ENCODE measurements at regions not wholly inside any gene's neighbourhood (a gene's known extent, or its start where the extent isn't known, plus 50 kb on each side); places are given as distances from the start of the nearest gene placed in this dataset.

GRCh38 chr16:6484081-6484480, 848.6 kb upstream of the RBFOX1 start:
- H3K9ac ChIP-seq (ENCODE audit: low read length in 2 of 2): no peak overlapping the region
- H3K27ac ChIP-seq (ENCODE audit: low read length): no peak overlapping the region
- H3K27me3 ChIP-seq (ENCODE audit: control insufficient read depth in 1 of 2, insufficient read depth in 2 of 2, low read length in 2 of 2): peaks cover 2 to 5% of the 10 kb centered on the region in 2 donors
- H3K4me3 ChIP-seq (ENCODE audit: low read length in 2 of 2): no peak overlapping the region
- no peaks in the 10 kb centered on the region for H3K36me3 ChIP-seq (ENCODE audit: control insufficient read depth in 2 of 2, insufficient read depth in 2 of 2, low read length in 2 of 2)
- no peaks in the 10 kb centered on the region for H3K9me3 ChIP-seq (ENCODE audit: control insufficient read depth in 2 of 2, low read length in 2 of 2)
- no peaks in the 10 kb centered on the region for H3K4me1 ChIP-seq (ENCODE audit: control insufficient read depth, insufficient read depth, low read length)

- H3K27ac ChIP-seq (ENCODE audit: low read length): no peak overlapping the region
- H3K36me3 ChIP-seq (ENCODE audit: control insufficient read depth in 2 of 2, insufficient read depth in 2 of 2, low read length in 2 of 2): no peaks in the 10 kb centered on the region
- no peak overlapping the region for H3K9ac ChIP-seq (ENCODE audit: low read length in 2 of 2)
- no peak overlapping the region for H3K4me3 ChIP-seq (ENCODE audit: low read length in 2 of 2)
- no peaks in the 10 kb centered on the region for H3K9me3 ChIP-seq (ENCODE audit: control insufficient read depth in 2 of 2, low read length in 2 of 2)
- H3K4me1 ChIP-seq (ENCODE audit: control insufficient read depth, insufficient read depth, low read length): no peaks in the 10 kb centered on the region
- peaks cover 2 to 5% of the 10 kb centered on the region in 2 donors for H3K27me3 ChIP-seq (ENCODE audit: control insufficient read depth in 1 of 2, insufficient read depth in 2 of 2, low read length in 2 of 2)
Observed at GRCh38 chr16:6483469-6484033, 849.1 kb upstream of the RBFOX1 start.

GRCh38 chr16:6482696-6483468, 849.8 kb upstream of the RBFOX1 start:
- Histone ChIP-seq H3K9me3 (ENCODE audit: control insufficient read depth in 2 of 2, low read length in 2 of 2) (no peaks in the 10 kb centered on the region), H3K27me3 (ENCODE audit: control insufficient read depth in 1 of 2, insufficient read depth in 2 of 2, low read length in 2 of 2) (peaks cover 2 to 5% of the 10 kb centered on the region in 2 donors)

GRCh38 chr16:6481894-6482293, 850.8 kb upstream of the RBFOX1 start:
- Histone ChIP-seq H3K27ac (ENCODE audit: low read length) (no peak overlapping the region), H3K9me3 (ENCODE audit: control insufficient read depth in 2 of 2, low read length in 2 of 2) (no peaks in the 10 kb centered on the region), H3K4me1 (ENCODE audit: control insufficient read depth, insufficient read depth, low read length) (no peaks in the 10 kb centered on the region), H3K4me3 (ENCODE audit: low read length in 2 of 2) (no peak overlapping the region), H3K9ac (ENCODE audit: low read length in 2 of 2) (no peak overlapping the region), H3K27me3 (ENCODE audit: control insufficient read depth in 1 of 2, insufficient read depth in 2 of 2, low read length in 2 of 2) (peaks cover 2 to 5% of the 10 kb centered on the region in 2 donors), H3K36me3 (ENCODE audit: control insufficient read depth in 2 of 2, insufficient read depth in 2 of 2, low read length in 2 of 2) (no peaks in the 10 kb centered on the region)

More at GRCh38 chr16:6482696-6483468, 849.8 kb upstream of the RBFOX1 start:
- Histone ChIP-seq H3K36me3 (ENCODE audit: control insufficient read depth in 2 of 2, insufficient read depth in 2 of 2, low read length in 2 of 2) (no peaks in the 10 kb centered on the region), H3K4me3 (ENCODE audit: low read length in 2 of 2) (no peak overlapping the region), H3K9ac (ENCODE audit: low read length in 2 of 2) (no peak overlapping the region), H3K27ac (ENCODE audit: low read length) (no peak overlapping the region), H3K4me1 (ENCODE audit: control insufficient read depth, insufficient read depth, low read length) (no peaks in the 10 kb centered on the region)

GRCh38 chr16:6453742-6454141, 878.9 kb upstream of the RBFOX1 start:
- Histone ChIP-seq H3K9ac (ENCODE audit: low read length in 2 of 2) (no peak overlapping the region), H3K9me3 (ENCODE audit: control insufficient read depth in 2 of 2, low read length in 2 of 2) (peaks cover 0 to 2% of the 10 kb centered on the region in 2 donors)

GRCh38 chr16:6447021-6447790, 885.4 kb upstream of the RBFOX1 start:
- Histone ChIP-seq H3K27ac (ENCODE audit: low read length) (no peak overlapping the region), H3K9ac (ENCODE audit: low read length in 2 of 2) (no peak overlapping the region), H3K4me1 (ENCODE audit: control insufficient read depth, insufficient read depth, low read length) (no peaks in the 10 kb centered on the region), H3K9me3 (ENCODE audit: control insufficient read depth in 2 of 2, low read length in 2 of 2) (peaks cover 0 to 4% of the 10 kb centered on the region in 2 donors), H3K27me3 (ENCODE audit: control insufficient read depth in 1 of 2, insufficient read depth in 2 of 2, low read length in 2 of 2) (no peaks in the 10 kb centered on the region), H3K36me3 (ENCODE audit: control insufficient read depth in 2 of 2, insufficient read depth in 2 of 2, low read length in 2 of 2) (no peaks in the 10 kb centered on the region), H3K4me3 (ENCODE audit: low read length in 2 of 2) (no peak overlapping the region)

More at GRCh38 chr16:6453742-6454141, 878.9 kb upstream of the RBFOX1 start:
- no peak overlapping the region for H3K27ac ChIP-seq (ENCODE audit: low read length)
- H3K36me3 ChIP-seq (ENCODE audit: control insufficient read depth in 2 of 2, insufficient read depth in 2 of 2, low read length in 2 of 2): no peaks in the 10 kb centered on the region
- no peak overlapping the region for H3K4me3 ChIP-seq (ENCODE audit: low read length in 2 of 2)
- H3K27me3 ChIP-seq (ENCODE audit: control insufficient read depth in 1 of 2, insufficient read depth in 2 of 2, low read length in 2 of 2): no peaks in the 10 kb centered on the region
- H3K4me1 ChIP-seq (ENCODE audit: control insufficient read depth, insufficient read depth, low read length): no peaks in the 10 kb centered on the region

GRCh38 chr16:6446370-6446769, 886.3 kb upstream of the RBFOX1 start:
- H3K27ac ChIP-seq (ENCODE audit: low read length): no peak overlapping the region
- no peak overlapping the region for H3K4me3 ChIP-seq (ENCODE audit: low read length in 2 of 2)
- H3K36me3 ChIP-seq (ENCODE audit: control insufficient read depth in 2 of 2, insufficient read depth in 2 of 2, low read length in 2 of 2): no peaks in the 10 kb centered on the region
- H3K4me1 ChIP-seq (ENCODE audit: control insufficient read depth, insufficient read depth, low read length): no peaks in the 10 kb centered on the region
- H3K27me3 ChIP-seq (ENCODE audit: control insufficient read depth in 1 of 2, insufficient read depth in 2 of 2, low read length in 2 of 2): no peaks in the 10 kb centered on the region
- H3K9ac ChIP-seq (ENCODE audit: low read length in 2 of 2): no peak overlapping the region
- H3K9me3 ChIP-seq (ENCODE audit: control insufficient read depth in 2 of 2, low read length in 2 of 2): peaks cover 0 to 4% of the 10 kb centered on the region in 2 donors

GRCh38 chr16:6439129-6439528, 893.5 kb upstream of the RBFOX1 start:
- Histone ChIP-seq H3K36me3 (ENCODE audit: control insufficient read depth in 2 of 2, insufficient read depth in 2 of 2, low read length in 2 of 2) (no peaks in the 10 kb centered on the region), H3K27me3 (ENCODE audit: control insufficient read depth in 1 of 2, insufficient read depth in 2 of 2, low read length in 2 of 2) (no peaks in the 10 kb centered on the region), H3K4me3 (ENCODE audit: low read length in 2 of 2) (no peak overlapping the region), H3K4me1 (ENCODE audit: control insufficient read depth, insufficient read depth, low read length) (no peaks in the 10 kb centered on the region), H3K9me3 (ENCODE audit: control insufficient read depth in 2 of 2, low read length in 2 of 2) (peaks cover 3 to 4% of the 10 kb centered on the region in 2 donors), H3K9ac (ENCODE audit: low read length in 2 of 2) (no peak overlapping the region), H3K27ac (ENCODE audit: low read length) (no peak overlapping the region)

- Histone ChIP-seq H3K9me3 (ENCODE audit: control insufficient read depth in 2 of 2, low read length in 2 of 2) (no peaks in the 10 kb centered on the region), H3K27me3 (ENCODE audit: control insufficient read depth in 1 of 2, insufficient read depth in 2 of 2, low read length in 2 of 2) (no peaks in the 10 kb centered on the region), H3K36me3 (ENCODE audit: control insufficient read depth in 2 of 2, insufficient read depth in 2 of 2, low read length in 2 of 2) (no peaks in the 10 kb centered on the region), H3K27ac (ENCODE audit: low read length) (no peak overlapping the region), H3K9ac (ENCODE audit: low read length in 2 of 2) (no peak overlapping the region), H3K4me1 (ENCODE audit: control insufficient read depth, insufficient read depth, low read length) (no peaks in the 10 kb centered on the region), H3K4me3 (ENCODE audit: low read length in 2 of 2) (no peak overlapping the region)
Observed at GRCh38 chr16:6428861-6429260, 903.8 kb upstream of the RBFOX1 start.

- Histone ChIP-seq H3K9ac (ENCODE audit: low read length in 2 of 2) (no peak overlapping the region), H3K27ac (ENCODE audit: low read length) (no peak overlapping the region), H3K36me3 (ENCODE audit: control insufficient read depth in 2 of 2, insufficient read depth in 2 of 2, low read length in 2 of 2) (no peaks in the 10 kb centered on the region), H3K4me1 (ENCODE audit: control insufficient read depth, insufficient read depth, low read length) (no peaks in the 10 kb centered on the region), H3K4me3 (ENCODE audit: low read length in 2 of 2) (no peak overlapping the region), H3K9me3 (ENCODE audit: control insufficient read depth in 2 of 2, low read length in 2 of 2) (no peaks in the 10 kb centered on the region), H3K27me3 (ENCODE audit: control insufficient read depth in 1 of 2, insufficient read depth in 2 of 2, low read length in 2 of 2) (peaks cover 0 to 3% of the 10 kb centered on the region in 2 donors)
Observed at GRCh38 chr16:6427621-6428020, 905.0 kb upstream of the RBFOX1 start.
